Hepatocyte (in vitro differentiated cells): ENCODE measurements at regions not wholly inside any gene's neighbourhood (a gene's known extent, or its start where the extent isn't known, plus 50 kb on each side); places are given as distances from the start of the nearest gene placed in this dataset.

Experiments
- DNase-seq: peaks from one replicate; pipeline ENCODE4 v3.0.0-alpha.2; 2016; ENCODE audit warnings: low spot score
- H2AFZ ChIP-seq: fragments of 200-600 bp; sonication (generic); 2 replicates; pipeline ENCODE4 v1.6.0; 2016; ENCODE audit warnings: antibody characterized with exemption, mild to moderate bottlenecking
- H3K27ac ChIP-seq: fragments of 200-600 bp; sonication (generic); 2 replicates; pipeline ENCODE4 v1.5.1; 2016; ENCODE audit warnings: mild to moderate bottlenecking
- H3K27me3 ChIP-seq: fragments of 200-600 bp; sonication (generic); 2 replicates; pipeline ENCODE4 v1.6.1; 2016
- H3K36me3 ChIP-seq: fragments of 200-600 bp; sonication (generic); replicated peaks from 2 replicates; pipeline ENCODE4 v1.5.1; 2016; ENCODE audit warnings: low read depth; ENCODE audit not compliant: insufficient read depth
- H3K4me1 ChIP-seq: fragments of 200-600 bp; sonication (generic); 2 replicates; pipeline ENCODE4 v1.5.1; 2016; ENCODE audit warnings: mild to moderate bottlenecking, moderate library complexity; ENCODE audit not compliant: insufficient read depth
- H3K4me2 ChIP-seq: fragments of 200-600 bp; sonication (generic); 2 replicates; pipeline ENCODE4 v1.6.0; 2016
- H3K4me3 ChIP-seq: fragments of 200-600 bp; sonication (generic); 2 replicates; pipeline ENCODE4 v1.5.1; 2016; ENCODE audit warnings: mild to moderate bottlenecking
- H3K79me2 ChIP-seq: fragments of 200-600 bp; sonication (generic); 2 replicates; pipeline ENCODE4 v1.6.0; 2017; ENCODE audit warnings: mild to moderate bottlenecking
- H3K9me2 ChIP-seq: fragments of 200-600 bp; sonication (generic); replicated peaks from 2 replicates; pipeline ENCODE4 v1.6.0; 2017; ENCODE audit warnings: mild to moderate bottlenecking; ENCODE audit not compliant: insufficient read depth
- H3K9me3 ChIP-seq: fragments of 200-600 bp; sonication (generic); 2 replicates; pipeline ENCODE4 v1.5.1; 2016; ENCODE audit warnings: low read depth, mild to moderate bottlenecking
- H4K20me1 ChIP-seq: fragments of 200-600 bp; sonication (generic); 2 replicates; pipeline ENCODE4 v1.6.0; 2016; ENCODE audit warnings: mild to moderate bottlenecking; ENCODE audit not compliant: insufficient read depth, poor library complexity, severe bottlenecking
- EZH2 ChIP-seq: fragments of 200-600 bp; sonication (generic); IDR thresholded peaks from 2 replicates; pipeline ENCODE4 v1.6.1; 2016; ENCODE audit warnings: antibody characterized with exemption, mild to moderate bottlenecking, borderline replicate concordance
- EZH2phosphoT487 ChIP-seq: fragments of 200-600 bp; sonication (generic); IDR thresholded peaks from one replicate; pipeline ENCODE4 v1.6.1; 2018; ENCODE audit warnings: antibody characterized with exemption, mild to moderate bottlenecking, low read depth, moderate library complexity; ENCODE audit not compliant: unreplicated experiment, severe bottlenecking
- WGBS: methylation state at CpG from one replicate; pipeline ENCODE4 v1.1.6; 2016; ENCODE audit warnings: low lambda C conversion rate; ENCODE audit errors: missing lambda C conversion rate; 5-methylcytosine and 5-hydroxymethylcytosine counted together
- TF ChIP-seq, protein P1 (sequence below): fragments of 200-600 bp; sonication (generic); IDR thresholded peaks from 2 replicates; pipeline ENCODE4 v1.5.1; 2016; ENCODE audit warnings: antibody characterized with exemption, mild to moderate bottlenecking; ENCODE audit not compliant: poor library complexity

DNA sequence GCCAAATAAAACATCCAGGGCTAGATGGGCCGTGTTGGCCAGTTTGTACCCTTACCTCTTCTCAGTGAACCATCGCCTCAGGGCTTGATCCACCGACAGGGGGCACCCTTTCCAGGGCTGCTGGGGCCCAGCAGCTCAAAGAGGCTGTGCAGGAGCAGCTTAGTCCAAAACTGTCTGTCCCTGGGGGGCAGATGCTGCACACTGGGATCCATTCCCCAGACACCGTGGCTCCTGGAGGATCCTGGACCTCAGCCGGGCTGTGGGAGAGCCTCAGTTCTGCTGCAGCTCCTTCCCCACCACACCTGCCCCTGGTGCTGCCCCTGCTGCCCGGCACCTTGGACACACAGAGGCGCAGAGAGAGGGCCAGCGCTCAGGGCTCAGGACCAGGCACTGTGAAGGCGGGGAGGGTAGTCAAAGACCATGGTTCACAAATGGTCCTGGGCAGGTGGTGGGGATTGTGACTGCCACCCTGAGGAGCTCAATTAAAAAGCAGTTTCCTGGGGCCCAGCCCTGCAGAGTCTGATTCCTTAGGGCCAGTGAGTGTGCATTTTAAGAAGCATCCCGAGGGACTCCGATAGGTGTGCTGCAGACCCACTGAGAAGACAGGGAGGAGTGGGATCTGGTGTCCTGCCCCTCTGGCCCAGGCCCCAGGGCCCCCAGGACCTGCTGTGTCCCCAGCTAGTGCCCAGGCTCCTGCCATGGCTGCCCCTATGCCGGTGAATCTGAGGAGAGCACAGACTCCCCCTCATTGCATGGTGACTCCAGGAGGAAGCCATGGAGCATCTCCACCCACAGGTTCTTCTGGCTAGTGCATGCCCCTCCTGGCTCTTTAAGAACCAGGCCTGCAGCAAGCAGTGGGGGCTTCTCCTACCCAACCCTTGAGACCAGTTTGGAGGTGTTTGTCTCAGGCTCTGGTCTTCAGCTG lies 86.5 kb upstream of the PRR20G start:
- no peaks in the 10 kb centered on the region for H3K9me2 ChIP-seq

DNA sequence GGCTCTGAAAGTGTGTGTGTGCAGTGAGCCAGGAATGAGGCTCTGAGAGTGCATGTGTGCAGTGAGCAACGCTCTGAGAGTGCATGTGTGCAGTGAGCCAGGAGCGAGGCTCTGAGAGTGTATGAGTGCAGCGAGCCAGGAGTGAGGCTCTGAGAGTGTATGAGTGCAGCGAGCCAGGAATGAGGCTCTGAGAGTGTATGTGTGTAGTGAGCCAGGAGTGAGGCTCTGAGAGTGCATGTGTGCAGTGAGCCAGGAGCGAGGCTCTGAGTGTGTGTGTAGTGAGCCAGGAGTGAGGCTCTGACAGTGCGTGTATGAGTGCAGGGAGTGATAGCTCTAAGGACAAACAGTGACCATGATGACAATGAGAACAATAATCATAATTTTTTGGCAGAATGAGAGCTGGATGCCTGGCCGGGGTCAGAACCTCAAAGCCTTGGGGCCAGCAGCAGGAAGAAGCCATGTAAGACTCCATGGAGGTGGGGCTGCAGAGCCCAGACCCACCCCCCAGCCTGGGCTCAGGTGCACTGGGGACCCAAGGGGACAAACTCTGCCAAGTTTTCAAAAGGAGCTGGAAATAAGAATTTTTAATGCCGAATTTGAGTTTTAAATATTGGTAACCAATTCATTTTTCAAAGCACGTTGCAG lies 85.7 kb upstream of the PRR20G start:
- Histone ChIP-seq H3K27ac (no peak overlapping the region), H3K4me1 (no peaks in the 10 kb centered on the region), H3K4me2 (no peak overlapping the region), H3K79me2 (no peaks in the 10 kb centered on the region), H4K20me1 (no peaks in the 10 kb centered on the region), H3K9me2 (no peaks in the 10 kb centered on the region), H3K36me3 (no peaks in the 10 kb centered on the region), H3K4me3 (no peak overlapping the region), H3K9me3 (no peaks in the 10 kb centered on the region), H2AFZ (no peak overlapping the region), H3K27me3 (peaks cover 10% of the 10 kb centered on the region)
- WGBS: 79% methylated on average over 9 of the region's 9 CpGs
- TF ChIP-seq EZH2 (no peak), EZH2phosphoT487 (no peak)
- TF ChIP-seq, protein P1, sequence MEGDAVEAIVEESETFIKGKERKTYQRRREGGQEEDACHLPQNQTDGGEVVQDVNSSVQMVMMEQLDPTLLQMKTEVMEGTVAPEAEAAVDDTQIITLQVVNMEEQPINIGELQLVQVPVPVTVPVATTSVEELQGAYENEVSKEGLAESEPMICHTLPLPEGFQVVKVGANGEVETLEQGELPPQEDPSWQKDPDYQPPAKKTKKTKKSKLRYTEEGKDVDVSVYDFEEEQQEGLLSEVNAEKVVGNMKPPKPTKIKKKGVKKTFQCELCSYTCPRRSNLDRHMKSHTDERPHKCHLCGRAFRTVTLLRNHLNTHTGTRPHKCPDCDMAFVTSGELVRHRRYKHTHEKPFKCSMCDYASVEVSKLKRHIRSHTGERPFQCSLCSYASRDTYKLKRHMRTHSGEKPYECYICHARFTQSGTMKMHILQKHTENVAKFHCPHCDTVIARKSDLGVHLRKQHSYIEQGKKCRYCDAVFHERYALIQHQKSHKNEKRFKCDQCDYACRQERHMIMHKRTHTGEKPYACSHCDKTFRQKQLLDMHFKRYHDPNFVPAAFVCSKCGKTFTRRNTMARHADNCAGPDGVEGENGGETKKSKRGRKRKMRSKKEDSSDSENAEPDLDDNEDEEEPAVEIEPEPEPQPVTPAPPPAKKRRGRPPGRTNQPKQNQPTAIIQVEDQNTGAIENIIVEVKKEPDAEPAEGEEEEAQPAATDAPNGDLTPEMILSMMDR: no peak
- DNase-seq: no peak

More for the DNA sequence above, 86.5 kb upstream of the PRR20G start:
- no peaks in the 10 kb centered on the region for H3K9me3 ChIP-seq
- no peaks in the 10 kb centered on the region for H4K20me1 ChIP-seq
- no peak overlapping the region for H3K4me3 ChIP-seq
- WGBS: 72% methylated on average over 12 of the region's 12 CpGs
- no peaks in the 10 kb centered on the region for H3K79me2 ChIP-seq
- H3K36me3 ChIP-seq: no peaks in the 10 kb centered on the region
- H2AFZ ChIP-seq: no peak overlapping the region
- peaks cover 7% of the 10 kb centered on the region for H3K27me3 ChIP-seq
- no peak overlapping the region for H3K27ac ChIP-seq
- no peak overlapping the region for H3K4me2 ChIP-seq
- H3K4me1 ChIP-seq: no peaks in the 10 kb centered on the region
- no peak for DNase-seq
- TF ChIP-seq, protein P1: no peak
- TF ChIP-seq EZH2 (no peak), EZH2phosphoT487 (no peak)

DNA sequence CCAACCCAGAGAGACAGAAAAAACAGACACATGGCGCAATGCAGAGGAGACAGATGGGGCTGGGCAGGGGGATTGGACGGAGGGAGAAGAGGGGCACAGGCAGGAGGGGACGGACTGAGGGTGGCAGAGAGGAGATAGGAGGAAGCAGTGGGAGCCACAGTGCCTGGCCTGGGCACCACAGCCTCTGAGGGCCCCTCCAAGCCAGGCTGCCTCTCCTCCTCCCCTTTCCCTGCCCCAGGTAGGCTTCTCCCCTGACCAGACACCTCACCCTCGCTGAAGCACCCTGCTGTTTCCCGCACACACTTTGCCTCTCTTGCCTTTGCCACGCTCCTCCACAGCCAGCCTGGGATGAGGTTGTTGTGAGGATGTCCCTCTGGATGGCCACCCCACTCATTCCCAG lies 84.0 kb upstream of the PRR20G start:
- no peaks in the 10 kb centered on the region for H3K4me1 ChIP-seq
- no peak overlapping the region for H3K27ac ChIP-seq
- no peaks in the 10 kb centered on the region for H3K9me3 ChIP-seq
- H2AFZ ChIP-seq: no peak overlapping the region
- H3K4me3 ChIP-seq: no peak overlapping the region
- H3K4me2 ChIP-seq: no peak overlapping the region
- DNase-seq: no peak
- no peak for TF ChIP-seq EZH2
- TF ChIP-seq, protein P1: no peak
- no peak for TF ChIP-seq EZH2phosphoT487
- WGBS: 73% methylated on average over 4 of the region's 6 CpGs
- H3K9me2 ChIP-seq: no peaks in the 10 kb centered on the region
- peaks cover 12% of the 10 kb centered on the region for H3K27me3 ChIP-seq
- H4K20me1 ChIP-seq: no peaks in the 10 kb centered on the region
- H3K79me2 ChIP-seq: no peaks in the 10 kb centered on the region
- H3K36me3 ChIP-seq: no peaks in the 10 kb centered on the region
